ENCODE measurements at regions not wholly inside any gene's neighbourhood (a gene's known extent, or its start where the extent isn't known, plus 50 kb on each side); places are given as distances from the start of the nearest gene placed in this dataset.

GRCh38 chr21:18191139-18191538, 53.5 kb upstream of the CHODL start:
- no peak for DNase-seq (ENCODE audit: low read depth)

- DNase-seq (ENCODE audit: low read depth), result no peak
Measured at GRCh38 chr21:18178509-18178908, 66.1 kb upstream of the CHODL start.

- no peak for DNase-seq (ENCODE audit: low read depth)
Measured at GRCh38 chr21:18174370-18174769, 70.3 kb upstream of the CHODL start.

- DNase-seq (ENCODE audit: low read depth), result no peak
Measured at GRCh38 chr21:18170829-18171228, 73.8 kb upstream of the CHODL start.

GRCh38 chr21:18170221-18170620, 74.4 kb upstream of the CHODL start:
- no peak for DNase-seq (ENCODE audit: low read depth)

GRCh38 chr21:18168108-18168507, 76.5 kb upstream of the CHODL start:
- DNase-seq (ENCODE audit: low read depth), result no peak

GRCh38 chr21:18164933-18165332, 79.7 kb upstream of the CHODL start:
- DNase-seq (ENCODE audit: low read depth), result no peak

GRCh38 chr21:18164483-18164882, 80.2 kb upstream of the CHODL start:
- no peak for DNase-seq (ENCODE audit: low read depth)

- DNase-seq (ENCODE audit: low read depth), result no peak
Measured at GRCh38 chr21:18163956-18164355, 80.7 kb upstream of the CHODL start.

- no peak for DNase-seq (ENCODE audit: low read depth)
Measured at GRCh38 chr21:18161841-18162240, 82.8 kb upstream of the CHODL start.

- DNase-seq (ENCODE audit: low read depth), result no peak
Measured at GRCh38 chr21:18157406-18157805, 87.2 kb upstream of the CHODL start.

- peak; percentile 9 for DNase-seq (ENCODE audit: low read depth)
Measured at GRCh38 chr21:18155508-18156193, 89.0 kb upstream of the CHODL start.

- no peak for DNase-seq (ENCODE audit: low read depth)
Measured at GRCh38 chr21:18153063-18153462, 91.6 kb upstream of the CHODL start.

- no peak for DNase-seq (ENCODE audit: low read depth)
Measured at GRCh38 chr21:18152371-18152770, 92.3 kb upstream of the CHODL start.

GRCh38 chr21:18151046-18151445, 93.6 kb upstream of the CHODL start:
- DNase-seq (ENCODE audit: low read depth), result no peak

- no peak for DNase-seq (ENCODE audit: low read depth)
Measured at GRCh38 chr21:18148401-18148800, 96.2 kb upstream of the CHODL start.

GRCh38 chr21:18147678-18148077, 97.0 kb upstream of the CHODL start:
- DNase-seq (ENCODE audit: low read depth), result no peak

- DNase-seq (ENCODE audit: low read depth), result no peak
Measured at GRCh38 chr21:18146820-18147219, 97.8 kb upstream of the CHODL start.

GRCh38 chr21:18144339-18144738, 100.3 kb upstream of the CHODL start:
- no peak for DNase-seq (ENCODE audit: low read depth)

GRCh38 chr21:18142655-18143054, 102.0 kb upstream of the CHODL start:
- no peak for DNase-seq (ENCODE audit: low read depth)

GRCh38 chr21:18138507-18138906, 106.1 kb upstream of the CHODL start:
- DNase-seq (ENCODE audit: low read depth), result no peak

- no peak for DNase-seq (ENCODE audit: low read depth)
Measured at GRCh38 chr21:18129526-18129925, 115.1 kb upstream of the CHODL start.

GRCh38 chr21:18118566-18118965, 126.1 kb upstream of the CHODL start:
- no peak for DNase-seq (ENCODE audit: low read depth)

- no peak for DNase-seq (ENCODE audit: low read depth)
Measured at GRCh38 chr21:18117176-18117575, 127.5 kb upstream of the CHODL start.

GRCh38 chr21:18114810-18115209, 129.8 kb upstream of the CHODL start:
- no peak for DNase-seq (ENCODE audit: low read depth)

Measured in iris pigment epithelial cell (primary cell).